ENCODE measurements at regions not wholly inside any gene's neighbourhood (a gene's known extent, or its start where the extent isn't known, plus 50 kb on each side); places are given as distances from the start of the nearest gene placed in this dataset.

DNA sequence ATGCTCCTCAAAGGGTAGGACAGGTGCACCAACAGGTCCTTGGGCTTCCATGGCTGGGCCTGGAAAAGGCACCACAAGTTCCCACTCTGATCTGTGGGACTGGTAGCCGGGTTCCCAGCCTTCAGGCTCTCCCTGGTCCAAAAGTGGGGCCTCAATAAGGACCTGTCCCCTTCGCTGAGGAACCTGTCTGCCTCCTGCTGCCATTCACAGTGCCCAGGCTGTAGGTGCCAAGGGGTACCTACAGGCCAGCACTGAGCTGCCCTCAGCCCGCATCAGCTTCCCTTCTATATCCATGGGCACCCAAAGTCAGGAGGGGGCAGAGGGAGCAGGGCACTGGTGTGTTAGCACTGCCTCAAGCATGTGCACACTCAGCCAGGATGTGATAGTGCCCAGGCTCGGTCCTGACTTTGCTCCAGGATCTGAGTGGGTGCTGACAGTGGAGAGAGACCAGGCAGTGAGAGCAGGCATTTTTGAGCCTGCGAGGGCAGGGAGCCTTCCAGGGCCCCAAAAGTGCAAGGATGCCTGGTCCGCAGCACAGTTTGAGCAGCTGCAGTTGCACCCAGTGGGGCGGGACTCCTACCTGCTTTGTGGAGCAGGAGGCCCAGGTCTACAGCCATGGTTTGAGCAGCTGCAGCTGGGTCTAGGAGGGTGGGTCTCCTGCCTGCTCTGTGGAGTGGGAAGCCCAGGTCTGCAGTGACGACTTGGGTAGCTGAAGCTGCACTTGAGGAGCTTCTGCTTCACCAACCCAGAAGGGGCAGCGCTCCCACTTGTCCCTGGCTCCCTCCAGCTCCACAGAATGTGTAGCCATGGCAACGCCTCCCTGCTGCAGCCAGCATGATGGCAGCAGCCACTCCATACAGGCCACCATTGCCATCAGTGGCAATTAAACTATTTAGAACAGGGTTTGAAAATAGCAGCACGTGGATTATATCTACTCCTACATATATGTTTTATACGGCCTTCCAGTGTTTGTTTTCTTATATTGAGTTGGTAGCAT is 376.4 kb downstream of the KCTD8 start:
- TF ChIP-seq, protein P1, sequence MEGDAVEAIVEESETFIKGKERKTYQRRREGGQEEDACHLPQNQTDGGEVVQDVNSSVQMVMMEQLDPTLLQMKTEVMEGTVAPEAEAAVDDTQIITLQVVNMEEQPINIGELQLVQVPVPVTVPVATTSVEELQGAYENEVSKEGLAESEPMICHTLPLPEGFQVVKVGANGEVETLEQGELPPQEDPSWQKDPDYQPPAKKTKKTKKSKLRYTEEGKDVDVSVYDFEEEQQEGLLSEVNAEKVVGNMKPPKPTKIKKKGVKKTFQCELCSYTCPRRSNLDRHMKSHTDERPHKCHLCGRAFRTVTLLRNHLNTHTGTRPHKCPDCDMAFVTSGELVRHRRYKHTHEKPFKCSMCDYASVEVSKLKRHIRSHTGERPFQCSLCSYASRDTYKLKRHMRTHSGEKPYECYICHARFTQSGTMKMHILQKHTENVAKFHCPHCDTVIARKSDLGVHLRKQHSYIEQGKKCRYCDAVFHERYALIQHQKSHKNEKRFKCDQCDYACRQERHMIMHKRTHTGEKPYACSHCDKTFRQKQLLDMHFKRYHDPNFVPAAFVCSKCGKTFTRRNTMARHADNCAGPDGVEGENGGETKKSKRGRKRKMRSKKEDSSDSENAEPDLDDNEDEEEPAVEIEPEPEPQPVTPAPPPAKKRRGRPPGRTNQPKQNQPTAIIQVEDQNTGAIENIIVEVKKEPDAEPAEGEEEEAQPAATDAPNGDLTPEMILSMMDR (conservative IDR thresholded peaks at IDR 0.05; ENCODE audit: control insufficient read depth, insufficient read depth, low read depth, low read length): no peak
- no peak for DNase-seq (ENCODE audit: low read depth)

DNA sequence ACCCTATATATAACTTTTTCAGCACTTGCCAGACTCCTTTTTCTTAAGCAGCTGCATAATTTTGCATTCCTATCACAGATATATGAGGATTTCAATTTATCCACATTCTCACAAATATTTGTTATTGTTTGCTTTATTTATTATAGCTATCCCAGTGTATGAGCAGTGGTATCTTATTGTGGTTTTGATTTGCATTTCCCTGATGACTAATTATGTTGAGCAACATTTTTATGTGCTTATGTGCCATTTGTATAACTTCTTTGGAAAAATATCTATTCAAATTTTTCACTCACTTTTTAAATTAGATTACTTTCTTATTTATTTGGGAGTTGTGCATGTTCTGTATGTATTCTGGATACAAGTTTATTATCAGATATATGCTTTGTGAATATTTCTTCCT is 361.9 kb downstream of the KCTD8 start:
- TF ChIP-seq, protein P1 (conservative IDR thresholded peaks at IDR 0.05; ENCODE audit: control insufficient read depth, insufficient read depth, low read depth, low read length): no peak
- DNase-seq (ENCODE audit: low read depth): peak; percentile 10
- no peak overlapping the region for H3K4me3 ChIP-seq (ENCODE audit: control insufficient read depth, low read depth, low read length)

More for the DNA sequence above, 376.4 kb downstream of the KCTD8 start:
- H3K4me3 ChIP-seq (ENCODE audit: control insufficient read depth, low read depth, low read length): no peak overlapping the region

DNA sequence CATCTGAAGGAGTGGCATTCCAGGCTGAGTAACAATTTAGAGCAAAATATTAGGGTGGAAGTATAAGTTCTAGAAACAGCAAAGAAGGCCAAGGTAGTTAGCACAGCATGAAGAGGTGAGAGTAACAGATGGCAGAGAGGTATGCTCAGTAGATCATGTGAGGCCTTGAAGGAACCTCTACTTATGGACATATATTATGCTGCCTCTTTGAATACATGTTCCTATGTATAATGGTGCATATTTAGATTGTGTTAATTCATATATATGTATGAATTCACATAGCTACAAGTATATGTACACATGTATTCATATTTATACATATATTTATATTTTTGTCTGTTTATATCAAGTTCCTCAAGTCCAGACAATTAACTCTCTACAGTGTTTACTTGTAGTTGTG is 355.2 kb downstream of the KCTD8 start:
- TF ChIP-seq, protein P1 (conservative IDR thresholded peaks at IDR 0.05; ENCODE audit: control insufficient read depth, insufficient read depth, low read depth, low read length): no peak
- DNase-seq (ENCODE audit: low read depth): no peak
- no peak overlapping the region for H3K4me3 ChIP-seq (ENCODE audit: control insufficient read depth, low read depth, low read length)

DNA sequence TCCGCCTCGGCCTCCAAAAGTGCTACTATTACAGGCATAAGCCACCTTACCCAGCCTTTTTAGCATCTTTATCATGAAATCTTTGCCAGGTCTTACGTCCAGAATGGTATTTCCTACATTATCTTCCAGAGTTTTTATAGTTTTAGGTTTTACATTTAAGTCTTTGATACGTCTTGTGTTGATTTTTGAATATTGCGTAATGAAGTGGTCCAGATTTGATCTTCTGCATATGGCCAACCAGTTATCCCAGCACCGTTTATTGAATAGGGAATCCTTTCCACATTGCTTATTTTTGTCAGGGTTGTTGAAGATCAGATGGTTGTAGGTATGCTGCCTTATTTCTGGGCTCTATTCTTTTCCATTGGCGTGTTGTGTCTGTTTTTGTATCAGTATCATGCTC is 349.6 kb downstream of the KCTD8 start:
- no peak for DNase-seq (ENCODE audit: low read depth)
- TF ChIP-seq, protein P1 (conservative IDR thresholded peaks at IDR 0.05; ENCODE audit: control insufficient read depth, insufficient read depth, low read depth, low read length): no peak
- H3K4me3 ChIP-seq (ENCODE audit: control insufficient read depth, low read depth, low read length): no peak overlapping the region

DNA sequence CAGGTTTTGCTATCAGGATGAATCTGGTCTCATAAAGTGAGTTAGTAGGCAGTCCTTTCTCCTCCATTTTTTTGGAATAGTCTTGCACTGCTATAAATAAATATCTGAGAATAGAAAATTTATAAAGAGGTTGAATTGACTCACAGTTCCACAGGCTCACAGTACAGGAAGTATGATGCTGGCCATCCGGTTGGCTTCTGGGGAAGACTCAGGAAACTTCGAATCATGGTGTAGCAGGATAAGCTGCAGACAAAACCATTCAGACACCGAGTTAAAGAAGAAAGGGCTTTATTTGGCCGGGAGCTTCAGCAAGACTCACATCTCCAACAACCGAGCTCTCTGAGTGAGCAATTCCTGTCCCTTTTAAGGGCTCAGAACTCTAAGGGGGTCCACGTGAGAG is 348.2 kb downstream of the KCTD8 start:
- no peak overlapping the region for H3K4me3 ChIP-seq (ENCODE audit: control insufficient read depth, low read depth, low read length)
- DNase-seq (ENCODE audit: low read depth): no peak
- TF ChIP-seq, protein P1 (conservative IDR thresholded peaks at IDR 0.05; ENCODE audit: control insufficient read depth, insufficient read depth, low read depth, low read length): no peak

DNA sequence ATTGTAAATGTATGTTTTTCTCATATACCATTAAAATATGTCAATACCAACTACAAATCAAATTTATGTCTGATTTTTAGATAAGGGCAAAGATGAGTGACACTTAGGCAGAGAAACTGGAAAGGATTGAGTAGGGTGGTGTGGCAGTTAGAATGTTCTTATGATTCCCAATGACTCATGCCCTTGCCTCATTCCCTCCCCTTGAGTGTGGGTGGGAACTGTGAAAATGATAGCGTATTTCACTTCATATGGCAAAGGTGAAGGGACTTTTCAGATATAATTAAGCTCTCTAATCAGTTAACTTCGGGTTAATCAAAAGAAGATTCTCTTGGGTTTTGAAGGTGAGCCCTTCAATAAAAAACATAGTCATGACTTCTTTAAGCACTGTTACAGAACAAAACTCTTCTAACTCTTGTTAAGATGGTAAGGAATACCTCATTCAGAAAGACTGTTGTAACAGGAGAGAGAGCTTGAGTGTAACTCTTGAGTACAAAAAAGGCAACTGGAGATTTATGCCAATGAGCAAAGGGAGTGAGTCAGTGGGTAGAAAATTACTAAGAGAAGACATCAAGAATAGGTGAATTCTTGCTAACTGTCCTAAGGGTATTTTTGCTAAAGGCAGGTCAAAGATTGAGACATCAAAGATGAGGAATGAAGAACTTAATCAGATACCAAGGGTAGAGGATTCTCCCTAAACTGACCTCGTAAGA is 329.5 kb downstream of the KCTD8 start:
- TF ChIP-seq, protein P1 (conservative IDR thresholded peaks at IDR 0.05; ENCODE audit: control insufficient read depth, insufficient read depth, low read depth, low read length): no peak
- no peak overlapping the region for H3K4me3 ChIP-seq (ENCODE audit: control insufficient read depth, low read depth, low read length)
- DNase-seq (ENCODE audit: low read depth): peak; percentile 18
